GM18502 (cell line): ENCODE measurements at regions not wholly inside any gene's neighbourhood (a gene's known extent, or its start where the extent isn't known, plus 50 kb on each side); places are given as distances from the start of the nearest gene placed in this dataset.

ENCODE experiments used
- ATAC-seq: cut with Tn5 transposase; IDR thresholded peaks from one replicate; pipeline ENCODE4 v1.9.1; 2021; ENCODE audit warnings: mild to moderate bottlenecking; ENCODE audit not compliant: unreplicated experiment, poor library complexity

- no peak for ATAC-seq
These were observed 63.5 kb downstream of the SYT4 start for GRCh38 chr18:43213816-43214215.

GRCh38 chr18:43211059-43211458, 66.2 kb downstream of the SYT4 start:
- no peak for ATAC-seq

DNA sequence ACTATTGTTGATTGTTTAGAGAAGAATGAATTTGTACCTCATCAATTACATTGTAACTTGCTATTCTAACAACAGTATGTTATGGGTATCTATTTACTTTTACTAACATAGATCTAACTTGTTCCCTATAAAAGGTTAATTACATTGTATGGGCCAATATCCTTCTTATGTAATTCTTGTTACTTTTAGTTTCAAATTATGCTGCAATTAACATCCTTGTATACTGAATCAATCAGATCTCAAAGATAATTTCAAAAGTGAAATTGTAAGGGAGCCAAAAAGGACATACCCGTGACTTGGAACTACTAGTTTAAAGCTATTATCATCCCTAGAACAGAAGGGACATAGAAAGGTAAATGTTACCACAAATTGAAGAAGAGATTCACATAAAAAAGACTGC, 79.9 kb upstream of the RIT2 start:
- ATAC-seq: no peak

DNA sequence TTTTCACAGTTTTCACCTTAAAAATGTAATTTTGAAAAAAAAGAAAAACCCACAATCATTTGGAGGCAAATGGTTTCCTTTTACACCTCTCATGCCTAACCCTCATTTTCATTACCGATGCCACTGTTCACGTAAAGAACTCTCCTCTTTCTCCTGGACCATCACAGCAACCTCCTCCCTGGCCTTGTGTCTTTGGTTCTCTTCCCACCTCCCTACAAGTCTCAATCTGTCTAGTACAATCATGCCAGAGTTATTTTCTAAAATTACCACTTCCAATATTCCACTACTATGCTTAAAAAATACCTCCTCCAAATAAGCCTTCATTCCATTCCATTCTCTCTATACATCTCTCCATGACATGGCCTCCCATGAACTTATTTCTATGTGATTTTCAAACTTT, 77.9 kb upstream of the RIT2 start:
- ATAC-seq: no peak

GRCh38 chr18:43192408-43192807, 76.9 kb upstream of the RIT2 start:
- peak; percentile 85 for ATAC-seq

DNA sequence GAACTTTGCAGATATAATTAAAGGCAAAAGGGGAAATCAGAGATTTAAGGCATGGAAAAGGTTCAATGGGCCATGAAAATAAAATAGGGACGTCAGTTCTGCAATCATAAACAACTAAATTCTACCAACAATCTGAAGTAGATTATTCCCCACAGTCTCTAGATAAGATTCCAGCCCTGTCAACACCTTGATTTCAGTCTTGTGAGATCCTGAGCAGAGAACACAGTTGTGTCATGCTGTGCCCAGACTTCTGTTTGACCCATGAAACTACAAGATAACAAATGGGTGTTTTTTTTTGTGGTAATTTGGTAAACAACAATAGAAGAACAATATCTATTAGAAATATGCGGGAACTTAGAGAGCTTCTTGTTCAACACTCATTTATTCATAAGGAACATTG, 66.2 kb upstream of the RIT2 start:
- no peak for ATAC-seq

- no peak for ATAC-seq
These were observed 65.3 kb upstream of the RIT2 start for GRCh38 chr18:43180814-43181213.

- no peak for ATAC-seq
These were observed 59.8 kb upstream of the RIT2 start for GRCh38 chr18:43175257-43175656.

DNA sequence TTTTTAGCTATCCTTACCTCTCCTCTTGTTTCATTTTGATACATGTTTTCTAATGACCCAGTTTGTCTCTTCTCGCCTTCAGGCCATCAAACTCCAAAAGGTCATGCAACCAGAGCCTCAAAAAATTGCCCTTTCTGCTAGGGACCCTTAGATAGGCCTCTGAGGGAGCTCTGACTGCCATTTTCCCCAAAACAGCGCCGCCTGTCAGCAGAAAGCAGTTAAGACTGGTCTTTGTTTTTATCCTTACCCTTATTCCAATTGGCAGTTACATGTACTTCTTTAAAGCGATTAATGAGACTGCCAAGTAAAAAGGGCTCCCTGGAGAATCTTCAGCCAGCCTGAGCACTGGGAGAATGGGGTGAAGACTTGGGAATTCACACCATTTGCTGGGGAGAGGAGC, 55.1 kb upstream of the RIT2 start:
- ATAC-seq: no peak
